ENCODE measurements at regions not wholly inside any gene's neighbourhood (a gene's known extent, or its start where the extent isn't known, plus 50 kb on each side); places are given as distances from the start of the nearest gene placed in this dataset.

DNA sequence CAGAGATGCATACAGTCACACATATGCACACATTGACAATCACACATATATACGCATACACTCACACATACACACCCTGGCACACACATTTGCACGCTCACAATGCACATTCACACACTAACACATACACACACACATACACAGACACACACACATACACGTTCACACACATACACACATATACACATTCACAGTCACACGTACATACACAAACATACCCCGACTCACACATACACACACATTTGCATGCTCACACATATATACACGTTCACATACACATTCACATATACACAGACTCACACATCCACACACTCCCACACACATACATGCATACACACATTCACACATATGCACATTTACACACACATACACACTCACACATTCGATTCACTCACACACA is 366.8 kb upstream of the ID4 start:
- TF ChIP-seq FOXM1 (IDR thresholded peaks at IDR 0.05; ENCODE audit: borderline replicate concordance, low read depth), result no peak
- TF ChIP-seq, protein P1, sequence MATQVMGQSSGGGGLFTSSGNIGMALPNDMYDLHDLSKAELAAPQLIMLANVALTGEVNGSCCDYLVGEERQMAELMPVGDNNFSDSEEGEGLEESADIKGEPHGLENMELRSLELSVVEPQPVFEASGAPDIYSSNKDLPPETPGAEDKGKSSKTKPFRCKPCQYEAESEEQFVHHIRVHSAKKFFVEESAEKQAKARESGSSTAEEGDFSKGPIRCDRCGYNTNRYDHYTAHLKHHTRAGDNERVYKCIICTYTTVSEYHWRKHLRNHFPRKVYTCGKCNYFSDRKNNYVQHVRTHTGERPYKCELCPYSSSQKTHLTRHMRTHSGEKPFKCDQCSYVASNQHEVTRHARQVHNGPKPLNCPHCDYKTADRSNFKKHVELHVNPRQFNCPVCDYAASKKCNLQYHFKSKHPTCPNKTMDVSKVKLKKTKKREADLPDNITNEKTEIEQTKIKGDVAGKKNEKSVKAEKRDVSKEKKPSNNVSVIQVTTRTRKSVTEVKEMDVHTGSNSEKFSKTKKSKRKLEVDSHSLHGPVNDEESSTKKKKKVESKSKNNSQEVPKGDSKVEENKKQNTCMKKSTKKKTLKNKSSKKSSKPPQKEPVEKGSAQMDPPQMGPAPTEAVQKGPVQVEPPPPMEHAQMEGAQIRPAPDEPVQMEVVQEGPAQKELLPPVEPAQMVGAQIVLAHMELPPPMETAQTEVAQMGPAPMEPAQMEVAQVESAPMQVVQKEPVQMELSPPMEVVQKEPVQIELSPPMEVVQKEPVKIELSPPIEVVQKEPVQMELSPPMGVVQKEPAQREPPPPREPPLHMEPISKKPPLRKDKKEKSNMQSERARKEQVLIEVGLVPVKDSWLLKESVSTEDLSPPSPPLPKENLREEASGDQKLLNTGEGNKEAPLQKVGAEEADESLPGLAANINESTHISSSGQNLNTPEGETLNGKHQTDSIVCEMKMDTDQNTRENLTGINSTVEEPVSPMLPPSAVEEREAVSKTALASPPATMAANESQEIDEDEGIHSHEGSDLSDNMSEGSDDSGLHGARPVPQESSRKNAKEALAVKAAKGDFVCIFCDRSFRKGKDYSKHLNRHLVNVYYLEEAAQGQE (IDR thresholded peaks at IDR 0.05; ENCODE audit: low read depth), result no peak
- no peak for TF ChIP-seq CEBPB (IDR thresholded peaks at IDR 0.05)
- TF ChIP-seq TAF1 (IDR thresholded peaks at IDR 0.05; ENCODE audit: low read depth), result no peak
- TF ChIP-seq, protein P2, sequence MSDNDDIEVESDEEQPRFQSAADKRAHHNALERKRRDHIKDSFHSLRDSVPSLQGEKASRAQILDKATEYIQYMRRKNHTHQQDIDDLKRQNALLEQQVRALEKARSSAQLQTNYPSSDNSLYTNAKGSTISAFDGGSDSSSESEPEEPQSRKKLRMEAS (IDR thresholded peaks at IDR 0.05), result no peak
- no peak for TF ChIP-seq YY1 (IDR thresholded peaks at IDR 0.05; ENCODE audit: low read depth)

DNA sequence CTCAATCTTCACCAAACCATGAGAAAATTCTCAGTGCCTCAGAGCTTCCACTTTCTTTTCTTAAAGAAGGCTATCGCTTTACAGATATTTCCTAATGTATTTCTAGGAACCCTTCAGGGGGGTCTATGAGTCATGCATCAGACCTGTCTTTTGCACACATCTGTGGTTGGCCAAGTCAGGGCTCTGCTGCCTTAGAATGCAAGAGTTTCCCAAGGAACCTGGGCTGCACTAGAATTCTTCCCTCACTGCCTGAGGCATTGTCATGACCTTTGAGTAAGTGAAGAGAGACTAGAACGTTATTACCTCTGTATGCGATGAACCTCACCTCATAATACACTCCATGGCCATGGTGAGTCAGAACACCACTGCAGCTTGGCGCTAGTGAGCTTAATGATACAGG is 365.0 kb upstream of the ID4 start:
- TF ChIP-seq, protein P1 (IDR thresholded peaks at IDR 0.05; ENCODE audit: low read depth), result no peak
- TF ChIP-seq CREB1 (IDR thresholded peaks at IDR 0.05; ENCODE audit: low read depth), result no peak

DNA sequence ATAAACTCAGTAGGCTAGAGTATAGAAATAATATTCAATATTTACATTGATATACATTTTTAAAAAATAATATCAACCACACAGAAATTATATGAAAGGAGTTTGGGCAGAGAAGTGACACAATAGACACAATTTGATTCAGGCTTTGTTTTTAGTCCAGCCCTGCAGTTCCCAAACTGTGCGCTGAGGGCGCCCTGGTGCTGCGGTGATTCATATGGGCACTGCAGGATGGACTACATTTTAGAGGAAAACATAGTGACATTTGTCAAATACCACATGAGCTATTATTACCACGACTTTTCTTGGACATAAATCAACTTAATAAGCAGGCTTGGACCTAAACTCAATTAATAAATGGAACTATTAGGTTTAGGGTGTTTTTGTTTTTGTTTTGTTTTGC is 364.3 kb upstream of the ID4 start:
- TF ChIP-seq ZBTB7A (IDR thresholded peaks at IDR 0.05; ENCODE audit: low read depth), result no peak
- TF ChIP-seq, protein P2 (IDR thresholded peaks at IDR 0.05), result no peak
- TF ChIP-seq RAD21 (IDR thresholded peaks at IDR 0.05; ENCODE audit: low read depth), result peak; percentile 58

DNA sequence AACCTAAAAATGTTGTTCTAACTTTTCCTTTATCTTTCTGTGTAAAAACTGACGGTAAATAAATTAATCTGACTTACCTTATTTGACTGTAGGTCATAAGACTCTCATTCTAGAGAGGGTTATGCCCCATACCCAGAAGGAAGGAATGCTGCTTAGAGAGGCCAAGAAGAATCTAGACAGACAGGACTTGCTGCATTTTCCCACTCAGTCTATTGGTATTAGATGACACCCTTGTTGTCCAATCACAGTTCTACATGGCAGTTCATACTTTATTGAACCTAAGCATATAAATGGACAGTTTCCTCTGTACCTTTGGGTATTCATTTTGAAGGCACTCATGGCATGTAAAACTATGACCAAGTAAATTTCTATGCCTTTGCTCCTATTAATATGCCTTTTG is 359.6 kb upstream of the ID4 start:
- TF ChIP-seq NFIC (IDR thresholded peaks at IDR 0.05) (no peak), EP300 (IDR thresholded peaks at IDR 0.05; ENCODE audit: borderline replicate concordance) (peak; percentile 20; the same call in 1 of the 2 replicates), TEAD4 (IDR thresholded peaks at IDR 0.05) (peak; percentile 90)

DNA sequence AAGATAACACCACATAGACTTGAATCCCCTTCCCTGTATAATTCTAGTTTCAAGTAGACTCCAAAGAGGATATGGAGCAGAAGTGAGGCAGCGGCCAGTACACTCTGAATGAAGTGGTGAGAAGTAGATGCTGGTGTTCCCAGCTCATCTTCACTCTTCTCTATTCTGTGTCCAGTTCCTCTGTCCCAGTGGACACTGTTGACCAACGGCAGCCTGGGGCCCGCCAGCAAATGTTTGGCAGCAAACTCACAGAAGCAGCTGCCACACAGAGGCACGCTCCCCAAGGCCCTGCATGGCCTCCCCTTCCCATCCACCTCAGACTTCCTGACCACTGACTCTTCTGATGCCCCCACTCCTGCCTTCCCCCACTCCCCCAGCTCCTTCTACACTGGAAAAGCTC is 358.9 kb upstream of the ID4 start:
- TF ChIP-seq, protein P3, sequence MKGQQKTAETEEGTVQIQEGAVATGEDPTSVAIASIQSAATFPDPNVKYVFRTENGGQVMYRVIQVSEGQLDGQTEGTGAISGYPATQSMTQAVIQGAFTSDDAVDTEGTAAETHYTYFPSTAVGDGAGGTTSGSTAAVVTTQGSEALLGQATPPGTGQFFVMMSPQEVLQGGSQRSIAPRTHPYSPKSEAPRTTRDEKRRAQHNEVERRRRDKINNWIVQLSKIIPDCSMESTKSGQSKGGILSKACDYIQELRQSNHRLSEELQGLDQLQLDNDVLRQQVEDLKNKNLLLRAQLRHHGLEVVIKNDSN (IDR thresholded peaks at IDR 0.05), result no peak
- TF ChIP-seq, protein P2 (IDR thresholded peaks at IDR 0.05), result no peak
- TF ChIP-seq ZBTB7A (IDR thresholded peaks at IDR 0.05; ENCODE audit: low read depth), result no peak

DNA sequence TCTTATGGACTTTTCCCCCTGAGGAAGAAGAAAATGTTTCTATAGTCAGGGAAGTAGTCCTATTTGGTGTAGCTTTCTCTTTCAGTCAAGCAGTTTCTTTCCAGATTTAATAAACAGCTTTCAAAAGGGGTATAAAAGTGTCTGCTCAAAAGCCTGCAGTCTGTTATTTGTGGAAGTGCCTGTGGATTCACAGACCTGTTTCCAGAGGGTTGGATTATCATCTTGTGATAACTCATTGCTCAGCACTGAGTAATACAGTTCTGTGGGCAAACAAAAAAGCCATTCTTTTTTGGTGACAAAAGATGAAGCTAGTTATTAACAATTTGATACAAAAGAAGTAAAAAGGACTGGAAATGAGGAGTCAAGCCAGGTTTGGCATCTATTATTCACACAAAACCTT is 358.2 kb upstream of the ID4 start:
- TF ChIP-seq CEBPB (IDR thresholded peaks at IDR 0.05) (no peak), CREB1 (IDR thresholded peaks at IDR 0.05; ENCODE audit: low read depth) (no peak), EGR1 (IDR thresholded peaks at IDR 0.05) (no peak), ZBTB7A (IDR thresholded peaks at IDR 0.05; ENCODE audit: low read depth) (no peak), EP300 (IDR thresholded peaks at IDR 0.05; ENCODE audit: borderline replicate concordance) (no peak), TEAD4 (IDR thresholded peaks at IDR 0.05) (no peak), TAF1 (IDR thresholded peaks at IDR 0.05; ENCODE audit: low read depth) (no peak), FOXM1 (IDR thresholded peaks at IDR 0.05; ENCODE audit: borderline replicate concordance, low read depth) (no peak), TCF12 (IDR thresholded peaks at IDR 0.05; ENCODE audit: low read depth) (no peak), YY1 (IDR thresholded peaks at IDR 0.05; ENCODE audit: low read depth) (no peak), RAD21 (IDR thresholded peaks at IDR 0.05; ENCODE audit: low read depth) (no peak), NFIC (IDR thresholded peaks at IDR 0.05) (no peak)
- TF ChIP-seq, protein P1 (IDR thresholded peaks at IDR 0.05; ENCODE audit: low read depth), result no peak
- TF ChIP-seq, protein P2 (IDR thresholded peaks at IDR 0.05), result no peak
- TF ChIP-seq, protein P3 (IDR thresholded peaks at IDR 0.05), result no peak
